T-helper 1 cell treated with Interleukin-12 subunit alpha and Interleukin-12 subunit beta and Interleukin-4 antibody, amounts not matched to agents 30 ng/mL and 1 ng/mL, for 36 hours (primary cell): ENCODE measurements at regions not wholly inside any gene's neighbourhood (a gene's known extent, or its start where the extent isn't known, plus 50 kb on each side); places are given as distances from the start of the nearest gene placed in this dataset.
"Not testable (repeated sequence)": the region's sequence is repeated elsewhere in the genome, so short reads cannot be mapped to it uniquely, and the experiment has no call there.

Experiments used
- intact Hi-C: fragments of 100-400 bp; cut with micrococcal nuclease; formaldehyde crosslinking; loops from one replicate; pipeline ENCODE4 v1.15.1; 2024

DNA sequence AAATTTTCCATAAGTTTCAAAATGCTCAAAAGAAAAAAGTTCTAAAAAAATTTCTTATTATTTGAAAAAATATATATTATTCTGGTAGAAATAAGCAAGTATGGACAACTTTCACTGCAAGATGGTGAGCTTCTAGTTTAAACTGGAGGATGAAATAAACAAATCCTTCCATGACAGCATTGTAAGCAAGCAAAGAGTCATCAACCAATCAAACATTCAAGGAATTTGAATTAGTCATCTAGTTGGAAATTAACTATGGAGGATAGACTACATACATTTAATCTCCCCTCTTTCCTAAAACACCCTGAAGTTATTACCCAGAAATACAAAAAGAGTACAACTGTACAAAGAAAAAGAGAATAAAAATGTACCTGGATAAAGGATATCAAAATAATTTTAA, 51.0 kb upstream of the IRX5 start:
- intact Hi-C loops, result no loop called here

DNA sequence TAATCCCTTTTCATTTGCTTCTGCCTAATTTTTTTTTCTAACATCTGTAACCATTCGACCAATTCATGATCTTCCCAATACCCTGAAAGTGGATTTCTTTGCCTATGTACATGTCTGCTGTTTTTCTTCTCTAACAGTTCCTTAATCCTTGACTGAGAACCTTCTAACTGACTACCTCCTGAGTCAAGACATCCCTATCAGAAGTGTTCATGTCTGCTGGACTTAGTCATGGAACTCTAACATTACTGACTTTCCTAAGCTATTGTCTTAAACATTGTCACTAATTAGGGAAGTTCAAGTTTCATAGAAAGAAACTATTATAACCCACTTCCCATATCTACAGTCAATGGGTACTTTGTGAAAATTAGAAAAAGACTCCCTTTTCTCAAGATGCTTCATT, 52.4 kb upstream of the IRX5 start:
- intact Hi-C loops, result no loop called here

DNA sequence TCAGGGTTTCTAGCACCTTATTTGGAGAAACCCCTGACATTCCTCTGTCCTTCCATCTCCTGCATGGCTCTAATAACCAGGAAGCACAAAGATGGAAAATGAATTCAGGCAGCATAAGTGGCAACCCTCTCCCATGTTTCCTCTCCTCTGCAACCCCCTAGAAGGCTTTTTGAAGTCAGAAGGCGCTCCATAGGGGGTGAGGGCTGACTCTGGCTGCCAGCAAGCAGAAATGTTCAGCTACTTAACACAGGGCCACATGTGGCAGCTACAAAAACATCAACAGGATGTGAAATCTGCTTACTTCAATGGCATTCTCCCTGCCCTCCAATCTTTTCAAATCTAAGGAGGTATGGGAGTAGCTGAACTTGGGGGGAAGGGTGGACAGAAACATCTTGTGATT, 55.2 kb upstream of the IRX5 start:
- intact Hi-C loops, result no loop called here

DNA sequence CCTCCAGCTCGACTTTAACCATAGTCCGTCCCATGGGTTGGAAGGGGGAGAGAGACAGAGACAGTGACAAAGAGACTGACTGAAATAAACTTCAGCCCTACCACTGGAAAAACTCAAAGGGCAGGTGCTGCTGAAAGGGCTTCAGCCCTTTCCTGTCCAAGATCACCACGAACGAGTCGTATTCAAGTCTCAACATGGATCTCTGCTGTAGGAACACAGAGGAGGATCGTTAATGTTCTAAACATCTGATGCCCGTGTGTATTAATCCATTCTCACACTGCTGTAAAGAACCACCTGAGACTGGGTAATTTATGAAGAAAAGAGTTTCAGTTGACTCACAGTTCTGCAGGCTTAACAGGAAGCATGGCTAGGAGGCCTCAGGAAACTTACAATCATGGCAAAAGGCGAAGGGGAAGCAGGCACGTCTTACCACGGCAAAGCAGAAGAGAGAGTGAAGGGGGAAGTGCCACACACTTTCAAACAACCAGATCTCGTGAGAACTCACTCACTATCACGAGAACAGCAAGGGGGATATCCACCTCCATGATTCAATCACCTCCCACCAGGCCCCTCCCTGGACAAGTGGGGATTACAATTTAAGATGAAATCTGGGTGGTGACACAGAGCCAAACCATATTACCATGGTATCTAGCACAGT, 56.8 kb upstream of the IRX5 start:
- intact Hi-C loops, result not testable (repeated sequence)

DNA sequence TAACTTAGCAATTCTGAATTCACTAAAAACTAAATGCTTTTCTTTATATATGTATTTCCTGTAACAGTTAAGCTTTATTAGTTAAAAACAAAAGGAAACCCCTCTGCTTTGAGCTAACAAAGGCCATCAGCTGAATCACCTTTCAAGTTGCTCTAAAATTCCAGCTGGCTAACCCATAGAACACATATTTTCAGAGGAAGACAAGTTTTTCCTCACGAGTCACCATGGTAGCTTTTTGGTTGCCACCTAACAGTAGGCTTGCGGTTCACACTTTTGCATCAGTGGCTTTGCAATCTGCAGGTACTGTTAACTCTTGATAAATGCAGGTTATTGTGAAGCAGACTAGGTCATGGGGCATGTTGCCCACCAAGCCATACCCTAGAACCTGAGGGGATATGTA, 57.6 kb upstream of the IRX5 start:
- intact Hi-C loops, result no loop called here

DNA sequence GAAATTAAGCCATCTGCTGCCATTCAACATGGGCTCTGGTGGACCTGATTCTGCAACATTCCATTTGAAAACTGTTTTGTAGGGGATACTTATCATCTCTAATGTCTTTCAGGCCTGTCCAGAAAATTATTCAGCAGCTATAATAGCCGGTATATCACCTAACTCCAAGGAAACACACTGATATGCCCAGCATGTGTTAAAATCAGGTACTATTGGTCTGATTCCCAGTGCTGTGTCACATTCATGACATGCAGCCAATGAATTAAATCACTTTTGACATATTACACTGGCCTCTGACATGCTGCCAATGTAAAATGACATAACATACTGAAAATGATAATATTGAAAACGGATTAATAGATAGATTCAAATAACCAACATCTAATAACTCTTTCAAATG, 60.5 kb upstream of the IRX5 start:
- intact Hi-C loops, result no loop called here

DNA sequence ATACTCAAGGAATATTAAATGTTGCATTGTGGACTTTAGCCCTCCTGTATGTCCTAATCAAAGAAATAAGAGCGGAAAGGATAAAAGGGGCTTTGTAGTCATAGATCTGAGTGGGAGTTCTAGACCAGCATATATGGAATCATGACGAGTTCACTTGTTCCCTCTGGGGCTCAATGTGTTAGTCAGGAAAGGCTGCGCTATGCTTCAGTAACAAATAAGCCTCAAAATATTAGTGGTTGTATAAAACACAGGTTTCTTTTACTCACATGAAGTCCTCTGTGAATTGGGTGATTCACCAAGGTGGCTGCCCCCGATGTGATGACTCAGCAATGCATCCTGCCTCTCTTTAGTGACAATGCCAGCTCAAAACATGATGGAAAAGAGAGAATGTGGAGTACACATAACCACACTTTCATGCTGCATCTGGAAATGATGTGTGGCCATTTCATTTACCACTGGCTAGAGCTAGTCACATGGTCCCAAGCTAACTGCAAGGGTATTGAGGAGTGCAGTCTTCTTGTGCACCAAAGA, 63.3 kb upstream of the IRX5 start:
- intact Hi-C loops, result no loop called here

DNA sequence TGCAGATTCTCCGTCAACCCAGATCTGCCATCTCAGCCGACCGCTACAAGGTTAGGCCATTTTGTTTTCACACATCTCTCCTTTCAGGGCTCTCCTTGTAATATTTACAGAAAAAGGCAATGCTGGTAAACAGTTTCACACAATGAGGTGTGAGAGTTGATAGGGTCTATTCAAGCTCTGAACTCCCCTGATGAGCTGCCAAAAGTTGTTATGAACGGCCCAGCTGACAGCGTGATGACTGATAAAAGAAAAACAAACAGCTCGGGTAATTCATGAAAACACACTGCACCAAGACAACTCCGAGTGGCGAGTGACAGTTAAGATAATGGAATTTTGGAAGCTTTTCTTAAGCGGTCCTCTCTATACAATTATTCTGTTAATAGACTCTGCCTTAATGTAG, 68.1 kb upstream of the IRX5 start:
- intact Hi-C loops, result no loop called here

DNA sequence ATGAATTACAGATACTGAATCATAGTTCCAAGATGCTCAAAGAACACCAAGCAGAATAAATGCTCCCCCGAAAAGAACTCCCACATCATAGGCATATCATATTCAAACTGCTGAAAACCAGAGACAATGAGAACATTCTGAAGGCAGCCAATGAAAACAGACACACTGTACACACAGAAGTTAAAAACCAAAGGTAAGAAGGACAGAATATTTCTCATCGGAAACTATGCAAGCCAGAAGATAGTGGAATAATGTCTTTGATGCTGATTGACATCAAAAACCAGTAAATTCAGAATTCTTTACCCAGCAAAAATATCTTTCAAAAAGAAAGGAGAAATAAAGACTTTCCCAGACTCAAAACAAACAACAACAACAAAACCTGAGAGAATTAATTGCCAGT, 73.8 kb upstream of the IRX5 start:
- intact Hi-C loops, result no loop called here

DNA sequence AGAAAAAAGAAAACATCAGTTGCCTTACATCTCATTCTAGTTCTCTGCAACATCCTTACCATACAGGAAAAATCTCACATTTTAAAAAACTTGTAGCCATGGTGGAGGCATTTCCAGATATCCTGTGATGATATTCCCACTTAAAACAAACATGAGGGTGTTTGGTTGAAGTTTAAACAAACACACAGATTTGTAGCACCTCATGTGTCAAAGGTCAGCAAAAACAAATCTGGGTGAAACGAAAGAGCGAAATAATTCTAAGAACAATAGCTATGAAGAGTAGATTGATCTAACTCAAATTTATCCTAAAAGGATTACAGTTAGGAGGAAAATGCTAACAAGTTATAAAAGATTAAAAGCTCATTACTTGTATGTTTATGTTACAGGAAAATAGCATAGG, 83.1 kb upstream of the IRX5 start:
- intact Hi-C loops, result no loop called here

DNA sequence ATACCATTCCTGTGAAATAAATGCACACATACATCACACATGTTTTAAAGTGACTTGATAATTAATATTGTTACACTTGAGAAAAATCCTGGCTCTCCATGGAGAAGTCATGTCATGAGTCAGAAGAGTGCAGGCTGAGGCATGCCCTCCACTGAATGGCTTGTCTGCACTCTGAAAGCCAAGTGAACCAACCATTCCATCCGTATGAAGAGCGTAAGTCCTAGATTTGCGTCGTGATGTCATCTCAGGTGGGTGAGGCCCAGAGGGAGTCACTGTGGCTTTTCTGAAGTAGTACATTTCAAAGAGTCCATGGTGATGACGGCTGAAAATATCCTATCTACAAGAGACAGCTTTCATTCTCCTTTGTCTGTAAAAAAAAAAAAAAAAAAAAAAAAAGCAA, 83.5 kb upstream of the IRX5 start:
- intact Hi-C loops, result no loop called here

DNA sequence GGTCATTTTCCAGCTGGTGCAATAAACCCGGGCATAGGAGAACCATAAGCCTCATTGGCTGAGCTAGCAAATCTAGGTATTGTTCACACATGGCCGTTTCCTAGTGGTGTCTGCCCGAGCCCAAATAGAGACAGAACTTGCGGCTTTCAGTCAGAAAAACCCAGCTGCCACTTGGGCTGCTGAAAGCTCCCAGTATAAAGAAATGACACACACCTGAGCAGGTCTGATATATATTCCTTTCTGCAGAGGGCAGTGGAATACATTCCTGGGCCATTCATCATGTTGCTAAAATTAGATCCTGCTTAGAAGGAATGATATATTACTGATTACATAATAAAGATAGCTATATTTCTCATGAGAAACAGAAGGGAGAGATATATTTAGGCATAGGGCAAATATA, 83.9 kb upstream of the IRX5 start:
- intact Hi-C loops, result no loop called here

DNA sequence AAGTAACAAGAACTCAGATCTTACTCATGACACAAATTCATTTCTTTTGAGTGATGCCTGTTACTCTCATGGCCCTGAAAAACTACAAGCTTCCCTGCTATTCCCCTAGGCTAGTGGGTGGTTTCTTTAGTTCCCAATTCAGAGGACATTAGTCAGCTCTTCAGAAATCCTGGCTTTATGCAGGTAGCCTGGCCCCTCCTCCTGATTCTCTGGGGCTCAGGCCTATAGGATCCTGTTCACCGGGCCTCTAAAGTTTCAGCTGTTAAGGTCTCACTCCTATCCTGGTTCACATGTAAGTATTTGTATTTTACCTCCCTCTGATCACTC, 87.3 kb upstream of the IRX5 start:
- intact Hi-C loops, result no loop called here

DNA sequence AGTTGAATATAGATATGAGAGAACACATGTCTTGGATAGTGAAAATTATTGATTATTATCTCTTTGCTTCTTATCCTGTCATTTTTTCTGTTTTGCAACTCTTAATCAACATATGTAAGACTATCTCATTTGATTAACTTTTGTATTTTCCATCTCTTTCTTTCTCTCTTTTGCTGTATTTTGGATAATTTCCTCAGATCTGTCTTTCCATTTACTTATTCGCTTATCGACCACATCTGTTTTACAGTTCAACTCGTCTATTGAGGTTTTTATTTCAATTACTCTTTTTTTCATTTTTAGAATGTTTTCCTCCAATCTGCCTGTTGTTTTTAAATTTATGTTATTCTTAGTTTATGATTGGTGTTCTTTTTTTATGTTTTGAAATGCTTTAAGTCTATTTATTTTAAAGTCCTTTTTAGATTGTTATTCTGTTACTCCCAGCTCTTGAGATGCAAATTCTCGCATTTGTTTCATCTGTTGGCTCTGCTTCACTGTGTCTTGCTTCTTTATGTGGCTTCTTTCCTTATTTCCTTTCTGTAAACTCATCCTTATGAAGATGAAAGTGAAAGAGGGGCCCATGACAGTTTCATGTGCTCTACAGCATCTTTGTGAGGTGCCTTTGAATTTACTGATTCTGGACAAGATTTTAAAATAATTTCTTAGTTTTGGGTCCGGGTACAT, 87.8 kb upstream of the IRX5 start:
- intact Hi-C loops, result no loop called here

DNA sequence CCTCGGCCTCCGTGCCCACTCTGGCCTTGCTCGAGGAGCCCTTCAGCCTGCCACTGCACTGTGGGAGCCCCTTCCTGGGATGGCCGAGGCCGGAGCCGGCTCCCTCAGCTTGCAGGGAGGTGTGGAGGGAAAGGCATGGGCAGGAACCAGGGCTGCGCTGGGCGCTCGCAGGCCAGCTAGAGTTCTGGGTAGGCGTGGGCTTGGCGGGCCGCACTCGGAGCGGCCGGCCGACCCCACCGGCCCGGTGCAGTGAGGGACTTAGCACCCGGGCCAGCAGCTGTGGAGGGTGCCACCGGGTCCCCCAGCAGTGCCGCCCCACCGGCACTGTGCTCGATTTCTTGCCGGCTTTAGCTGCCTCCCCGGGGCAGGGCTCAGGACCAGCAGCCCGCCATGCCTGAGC, 101.0 kb upstream of the IRX5 start:
- intact Hi-C loops, result no loop called here

DNA sequence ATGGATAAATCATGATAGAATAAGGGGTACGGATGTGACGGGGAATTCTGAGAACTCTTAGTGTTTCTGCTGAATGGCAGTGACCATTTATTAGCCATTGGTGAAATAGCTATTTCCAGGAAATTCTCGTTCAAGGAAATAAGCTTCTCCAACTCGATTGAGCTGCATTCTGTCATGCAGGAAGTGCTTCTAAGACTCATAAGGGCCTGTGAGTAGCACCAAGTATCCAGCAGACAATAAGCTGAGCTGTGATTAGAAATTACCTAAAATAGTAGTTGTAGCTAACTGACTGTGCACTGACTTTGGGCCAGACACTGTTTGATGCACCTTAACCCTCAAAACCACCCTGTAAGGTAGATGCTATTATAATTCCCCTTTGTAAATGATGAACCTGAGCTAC, 107.8 kb upstream of the IRX5 start:
- intact Hi-C loops, result no loop called here

DNA sequence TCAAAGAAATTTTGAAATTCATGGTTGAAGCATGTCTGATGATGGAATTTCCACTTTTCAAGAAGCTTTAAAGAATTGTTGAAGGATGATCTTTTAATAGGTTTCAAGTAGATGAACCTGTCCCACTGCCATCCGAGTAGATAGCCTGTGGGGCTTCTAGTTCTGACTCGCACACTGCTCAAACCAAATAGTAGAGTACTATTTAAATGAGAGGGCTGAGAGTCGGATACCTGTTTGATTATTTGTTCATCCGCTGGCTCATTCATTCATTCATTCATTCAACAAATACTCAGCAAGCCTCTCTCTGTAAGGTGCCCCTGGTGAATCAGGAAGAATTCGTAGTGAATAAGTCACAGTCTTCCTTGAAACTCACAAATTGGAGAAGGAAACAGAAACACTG, 108.2 kb upstream of the IRX5 start:
- intact Hi-C loops, result no loop called here

DNA sequence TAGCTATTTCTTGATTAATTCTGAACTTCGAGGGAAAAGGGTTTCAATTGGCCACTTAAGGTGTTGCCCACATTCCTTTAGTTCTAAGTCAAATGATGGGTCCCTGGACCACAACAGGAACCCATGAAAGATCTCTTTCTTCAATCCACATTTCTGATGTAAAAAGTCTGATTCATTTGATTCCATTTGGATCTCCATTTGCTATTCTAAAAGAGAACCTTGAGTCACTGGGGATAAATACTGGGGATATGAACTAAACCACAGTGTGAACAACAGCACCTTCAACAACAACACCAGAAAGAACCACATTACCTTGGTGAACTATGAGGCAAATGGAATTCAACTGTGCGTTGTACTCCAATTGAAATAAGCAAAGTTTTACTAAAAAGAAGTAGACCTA, 108.9 kb upstream of the IRX5 start:
- intact Hi-C loops, result no loop called here

DNA sequence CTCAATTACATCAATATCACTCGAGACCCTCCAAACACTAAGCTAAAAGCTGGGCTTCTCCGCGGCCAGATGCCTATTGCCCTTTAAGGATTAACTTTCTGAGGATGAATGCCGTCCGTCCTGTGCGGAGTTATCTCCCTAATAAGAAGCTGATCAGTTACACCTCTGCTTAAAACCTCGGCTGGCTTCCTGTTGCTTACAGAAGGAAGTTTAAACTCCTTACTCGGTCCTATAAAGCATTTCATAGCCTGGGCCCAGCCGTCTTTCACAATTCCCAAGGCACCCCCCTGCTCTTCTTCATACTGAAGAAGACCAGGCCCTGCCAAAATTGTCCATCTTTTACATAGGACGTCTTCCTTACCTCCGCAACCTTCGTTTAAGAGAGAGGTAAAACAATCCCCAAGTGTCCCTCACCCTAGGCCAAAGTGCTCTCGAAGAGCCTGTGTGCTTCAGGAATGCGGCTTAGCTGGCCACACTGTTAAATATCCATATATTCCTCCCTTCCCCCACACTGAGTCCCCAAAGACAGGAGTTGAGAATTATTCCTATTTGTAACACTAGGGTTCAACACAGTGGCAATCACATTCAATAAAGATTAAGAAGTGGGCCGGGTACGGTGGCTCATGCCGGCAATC, 112.6 kb upstream of the IRX5 start:
- intact Hi-C loops, result no loop called here

DNA sequence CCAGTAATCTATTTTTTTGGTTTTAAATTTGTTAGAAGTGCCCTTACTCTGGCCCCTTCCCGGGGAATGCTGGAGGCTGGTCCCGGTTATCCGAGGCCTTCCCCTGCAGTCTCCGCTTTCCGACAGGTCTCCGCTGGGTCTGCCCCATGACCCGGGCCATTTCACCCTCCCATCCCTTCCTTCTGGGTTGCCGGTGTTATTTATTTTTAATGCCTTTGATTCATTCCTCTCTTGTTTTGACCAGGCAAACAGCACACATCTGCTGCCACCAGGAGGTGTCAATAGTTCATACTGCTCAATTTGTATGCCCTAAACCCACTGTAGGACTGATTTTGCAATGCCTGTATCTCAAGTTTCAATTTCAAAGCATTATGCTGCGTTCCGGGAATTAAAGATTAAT, 113.2 kb upstream of the IRX5 start:
- intact Hi-C loops, result no loop called here

DNA sequence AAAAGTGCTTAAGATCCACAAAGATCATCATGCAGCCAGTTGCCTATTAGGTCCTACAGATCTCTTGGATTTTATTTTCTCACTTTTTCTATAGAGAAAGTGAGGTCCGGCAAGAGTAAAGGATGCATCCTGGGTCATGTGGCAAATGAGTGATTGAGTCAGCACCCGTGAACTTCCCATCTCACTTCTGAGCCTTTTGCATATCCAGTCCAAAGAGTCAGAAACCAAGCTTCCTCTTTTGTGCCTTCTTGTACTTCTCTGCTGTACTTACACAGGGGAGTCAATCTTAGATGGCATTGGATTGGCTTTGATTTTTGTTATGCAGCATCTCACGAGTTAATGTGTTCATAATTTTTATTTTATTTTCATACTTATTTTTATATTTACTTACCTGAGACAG, 114.2 kb upstream of the IRX5 start:
- intact Hi-C loops, result no loop called here

DNA sequence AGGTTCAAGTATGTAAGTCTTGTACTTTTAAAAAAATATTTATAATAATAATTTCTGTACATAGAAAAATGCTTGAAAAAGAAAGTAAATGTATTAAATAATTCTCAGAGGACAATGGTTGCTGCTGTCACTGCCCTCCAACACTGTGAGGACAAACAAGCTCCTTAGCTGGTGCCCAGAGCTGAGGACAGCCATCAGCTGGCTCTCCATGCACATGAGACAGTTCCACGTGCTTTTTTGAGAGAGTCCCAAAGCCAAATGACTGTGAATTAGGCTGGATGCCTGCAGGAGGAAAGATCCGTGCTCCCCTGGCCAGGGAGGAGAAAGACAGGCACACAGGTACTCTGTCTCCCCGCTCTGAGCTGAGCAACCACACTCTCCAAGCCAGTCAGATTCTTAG, 115.5 kb upstream of the IRX5 start:
- intact Hi-C loops, result no loop called here

DNA sequence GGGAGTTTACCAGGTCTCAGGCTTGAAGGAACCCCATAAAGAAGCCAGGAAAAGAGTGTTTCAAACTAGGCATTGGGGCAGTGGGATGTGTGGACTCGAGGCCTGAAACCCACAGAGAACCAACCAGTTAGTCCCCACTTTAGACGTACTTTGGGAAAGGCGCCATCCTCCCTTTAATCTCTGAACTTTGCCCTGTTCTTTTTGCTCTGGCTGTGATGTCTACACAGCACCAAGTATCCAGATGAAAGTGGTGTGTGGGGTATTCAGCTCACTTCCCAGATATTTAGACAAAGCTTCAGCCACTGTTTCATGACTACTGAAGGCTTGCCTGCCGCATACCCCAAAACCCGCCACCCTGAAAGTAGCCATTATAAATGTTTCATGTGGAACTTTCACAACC, 116.9 kb upstream of the IRX5 start:
- intact Hi-C loops, result no loop called here
